ENCODE measurements at regions not wholly inside any gene's neighbourhood (a gene's known extent, or its start where the extent isn't known, plus 50 kb on each side); places are given as distances from the start of the nearest gene placed in this dataset.

DNA sequence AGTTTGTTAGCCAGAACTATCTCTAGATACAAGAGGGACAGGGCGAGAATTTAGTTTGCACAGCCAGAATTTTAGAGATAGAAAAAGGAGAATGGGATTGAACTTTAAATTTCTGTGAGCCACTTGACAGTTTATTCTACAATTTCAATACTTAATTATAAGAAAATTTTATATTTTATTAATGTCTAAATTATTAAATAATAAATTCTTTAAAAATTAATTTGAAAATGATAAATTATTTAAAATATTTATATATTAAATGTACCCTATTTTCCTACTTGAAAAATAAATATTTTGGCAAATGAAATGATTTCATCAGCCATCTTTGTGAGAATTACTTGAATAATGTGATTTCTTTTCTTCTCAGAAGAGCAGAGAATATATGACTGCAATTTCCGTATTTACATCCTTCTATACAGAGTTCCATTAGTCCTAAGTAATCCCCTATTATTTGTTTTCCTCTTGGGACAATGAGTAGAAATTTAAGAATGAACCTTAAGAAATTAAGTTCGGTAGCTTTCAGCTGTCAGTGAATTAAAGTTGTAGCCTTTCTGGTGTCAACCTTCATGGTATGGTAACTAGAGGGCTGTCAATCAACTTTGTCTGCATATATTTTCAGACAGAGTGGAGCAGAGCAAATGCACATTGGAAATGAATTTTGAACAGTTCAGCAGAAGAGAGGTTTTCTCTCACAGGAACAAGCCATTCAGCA is 763.9 kb downstream of the PCDH18 start:
- Histone ChIP-seq H3K27ac (ENCODE audit: low read length) (no peak overlapping the region), H4K20me1 (ENCODE audit: insufficient read depth, low read depth, low read length) (no peaks in the 10 kb centered on the region), H3K4me1 (ENCODE audit: low read length) (no peaks in the 10 kb centered on the region), H3K4me2 (ENCODE audit: low read depth, low read length, poor library complexity, severe bottlenecking) (no peak overlapping the region), H3K9ac (ENCODE audit: low read length) (no peak overlapping the region), H3K27me3 (ENCODE audit: low read length) (no peaks in the 10 kb centered on the region), H2AFZ (ENCODE audit: low read length) (no peak overlapping the region), H3K9me3 (ENCODE audit: low read length) (0 out of 2 replicates have a peak, but pooled peaks cover 3% of the 10 kb centered on the region), H3K4me3 (ENCODE audit: low read length) (no peak overlapping the region), H3K9me2 (replicated peaks; ENCODE audit: insufficient read depth, low read length) (no peaks in the 10 kb centered on the region), H3K36me3 (ENCODE audit: insufficient read depth, low read length) (no peaks in the 10 kb centered on the region), H3K79me2 (ENCODE audit: low read length) (no peaks in the 10 kb centered on the region)
- DNase-seq, result no peak

- H3K4me2 ChIP-seq (ENCODE audit: low read depth, low read length, poor library complexity, severe bottlenecking), result no peak overlapping the region
- H4K20me1 ChIP-seq (ENCODE audit: insufficient read depth, low read depth, low read length), result no peaks in the 10 kb centered on the region
- H3K79me2 ChIP-seq (ENCODE audit: low read length), result no peaks in the 10 kb centered on the region
- no peak overlapping the region for H3K27ac ChIP-seq (ENCODE audit: low read length)
- no peak overlapping the region for H2AFZ ChIP-seq (ENCODE audit: low read length)
- no peak overlapping the region for H3K4me3 ChIP-seq (ENCODE audit: low read length)
- H3K9ac ChIP-seq (ENCODE audit: low read length), result no peak overlapping the region
- peaks cover 7% of the 10 kb centered on the region; the same call in 1 of the 2 replicates for H3K9me3 ChIP-seq (ENCODE audit: low read length)
- no peaks in the 10 kb centered on the region for H3K4me1 ChIP-seq (ENCODE audit: low read length)
- no peaks in the 10 kb centered on the region for H3K27me3 ChIP-seq (ENCODE audit: low read length)
- DNase-seq, result no peak
- no peaks in the 10 kb centered on the region for H3K36me3 ChIP-seq (ENCODE audit: insufficient read depth, low read length)
- no peaks in the 10 kb centered on the region for H3K9me2 ChIP-seq (replicated peaks; ENCODE audit: insufficient read depth, low read length)
These were observed 768.4 kb downstream of the PCDH18 start for GRCh38 chr4:136763919-136764318.

DNA sequence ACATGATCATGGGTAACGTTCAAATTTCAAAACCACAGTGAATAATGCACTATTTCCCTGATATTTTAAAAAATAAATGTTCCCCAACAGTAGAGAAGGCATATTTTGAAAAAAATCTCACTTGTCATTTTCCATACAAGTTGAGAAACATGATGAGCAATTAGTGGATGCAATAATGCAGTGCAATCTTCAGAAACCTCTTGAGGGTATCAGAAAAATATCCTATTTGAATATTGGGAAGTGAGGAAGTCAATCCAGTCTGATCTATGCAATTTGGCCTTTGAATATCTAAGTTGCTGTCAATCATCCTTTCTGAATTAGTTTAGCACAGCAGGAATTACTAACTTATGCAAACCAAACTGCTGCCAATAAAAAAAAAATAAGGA is 776.8 kb downstream of the PCDH18 start:
- no peak for DNase-seq
- Histone ChIP-seq H3K4me1 (ENCODE audit: low read length) (no peaks in the 10 kb centered on the region), H3K4me2 (ENCODE audit: low read depth, low read length, poor library complexity, severe bottlenecking) (no peak overlapping the region), H3K4me3 (ENCODE audit: low read length) (no peak overlapping the region), H3K9me2 (replicated peaks; ENCODE audit: insufficient read depth, low read length) (no peaks in the 10 kb centered on the region), H3K27me3 (ENCODE audit: low read length) (no peaks in the 10 kb centered on the region), H4K20me1 (ENCODE audit: insufficient read depth, low read depth, low read length) (no peaks in the 10 kb centered on the region), H2AFZ (ENCODE audit: low read length) (no peak overlapping the region), H3K79me2 (ENCODE audit: low read length) (no peaks in the 10 kb centered on the region), H3K36me3 (ENCODE audit: insufficient read depth, low read length) (no peaks in the 10 kb centered on the region), H3K27ac (ENCODE audit: low read length) (no peak overlapping the region), H3K9ac (ENCODE audit: low read length) (no peak overlapping the region), H3K9me3 (ENCODE audit: low read length) (peaks cover 5% of the 10 kb centered on the region)

- H3K9ac ChIP-seq (ENCODE audit: low read length), result no peak overlapping the region
- no peaks in the 10 kb centered on the region for H3K9me2 ChIP-seq (replicated peaks; ENCODE audit: insufficient read depth, low read length)
- H3K4me3 ChIP-seq (ENCODE audit: low read length), result no peak overlapping the region
- no peaks in the 10 kb centered on the region for H3K79me2 ChIP-seq (ENCODE audit: low read length)
- H3K4me2 ChIP-seq (ENCODE audit: low read depth, low read length, poor library complexity, severe bottlenecking), result no peak overlapping the region
- H4K20me1 ChIP-seq (ENCODE audit: insufficient read depth, low read depth, low read length), result no peaks in the 10 kb centered on the region
- H2AFZ ChIP-seq (ENCODE audit: low read length), result no peak overlapping the region
- no peak for DNase-seq
- peaks cover 5% of the 10 kb centered on the region for H3K9me3 ChIP-seq (ENCODE audit: low read length)
- H3K4me1 ChIP-seq (ENCODE audit: low read length), result no peaks in the 10 kb centered on the region
- no peaks in the 10 kb centered on the region for H3K36me3 ChIP-seq (ENCODE audit: insufficient read depth, low read length)
- H3K27me3 ChIP-seq (ENCODE audit: low read length), result no peaks in the 10 kb centered on the region
- H3K27ac ChIP-seq (ENCODE audit: low read length), result no peak overlapping the region
These were observed 777.3 kb downstream of the PCDH18 start for GRCh38 chr4:136754810-136755530.

GRCh38 chr4:136751556-136751955 is 780.7 kb downstream of the PCDH18 start:
- Histone ChIP-seq H3K9me3 (ENCODE audit: low read length) (peaks cover 7% of the 10 kb centered on the region), H4K20me1 (ENCODE audit: insufficient read depth, low read depth, low read length) (no peaks in the 10 kb centered on the region), H3K9me2 (replicated peaks; ENCODE audit: insufficient read depth, low read length) (no peaks in the 10 kb centered on the region), H2AFZ (ENCODE audit: low read length) (no peak overlapping the region; the same call in 1 of the 2 replicates), H3K9ac (ENCODE audit: low read length) (no peak overlapping the region), H3K4me2 (ENCODE audit: low read depth, low read length, poor library complexity, severe bottlenecking) (no peak overlapping the region), H3K4me1 (ENCODE audit: low read length) (no peaks in the 10 kb centered on the region), H3K79me2 (ENCODE audit: low read length) (no peaks in the 10 kb centered on the region), H3K27ac (ENCODE audit: low read length) (no peak overlapping the region), H3K4me3 (ENCODE audit: low read length) (no peak overlapping the region), H3K27me3 (ENCODE audit: low read length) (no peaks in the 10 kb centered on the region), H3K36me3 (ENCODE audit: insufficient read depth, low read length) (no peaks in the 10 kb centered on the region)
- no peak for DNase-seq

DNA sequence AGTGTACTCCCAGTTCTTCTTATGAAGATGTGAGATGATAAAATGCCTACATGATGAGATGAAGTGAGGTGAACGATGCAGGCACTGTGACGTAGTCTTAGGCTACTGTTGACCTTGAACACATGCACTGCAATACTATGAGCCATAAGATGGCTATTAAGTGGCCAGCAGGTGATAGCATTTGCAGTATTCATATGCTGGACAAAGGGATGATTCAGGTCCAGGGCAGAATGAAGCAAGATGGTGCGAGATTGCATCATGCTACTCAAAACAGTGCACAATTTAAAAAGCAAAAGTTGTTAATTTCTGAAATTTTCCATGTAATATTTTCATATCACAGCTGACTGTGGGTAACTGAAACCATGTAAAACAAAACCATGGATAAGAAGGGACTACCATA is 781.4 kb downstream of the PCDH18 start:
- no peak overlapping the region for H3K27ac ChIP-seq (ENCODE audit: low read length)

DNA sequence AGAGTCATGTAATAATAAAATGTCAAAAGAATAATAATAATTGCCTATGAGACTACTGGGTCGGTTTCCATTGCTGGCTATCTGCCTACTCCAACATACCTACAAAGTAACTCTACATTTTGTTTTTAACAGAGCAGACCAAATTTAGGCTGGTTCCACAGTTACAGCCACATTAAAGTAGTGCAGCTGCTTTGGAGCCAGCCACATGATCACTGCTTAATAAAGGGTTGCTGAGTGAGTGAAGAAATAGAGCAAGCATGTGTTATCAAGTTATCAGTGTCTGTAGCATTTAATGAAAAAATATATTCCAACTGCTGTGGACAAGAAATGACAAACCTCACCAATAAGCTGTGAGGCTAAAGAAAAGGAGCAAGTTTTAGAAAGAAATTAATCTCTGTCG is 782.3 kb downstream of the PCDH18 start:
- DNase-seq, result no peak
- peaks cover 11% of the 10 kb centered on the region for H3K9me3 ChIP-seq (ENCODE audit: low read length)
- no peak overlapping the region for H3K9ac ChIP-seq (ENCODE audit: low read length)
- H3K27me3 ChIP-seq (ENCODE audit: low read length), result no peaks in the 10 kb centered on the region
- no peaks in the 10 kb centered on the region for H3K79me2 ChIP-seq (ENCODE audit: low read length)
- no peak overlapping the region for H3K27ac ChIP-seq (ENCODE audit: low read length)
- no peak overlapping the region for H3K4me3 ChIP-seq (ENCODE audit: low read length)
- H3K9me2 ChIP-seq (replicated peaks; ENCODE audit: insufficient read depth, low read length), result no peaks in the 10 kb centered on the region
- no peaks in the 10 kb centered on the region for H3K36me3 ChIP-seq (ENCODE audit: insufficient read depth, low read length)
- no peaks in the 10 kb centered on the region for H4K20me1 ChIP-seq (ENCODE audit: insufficient read depth, low read depth, low read length)
- no peak overlapping the region for H3K4me2 ChIP-seq (ENCODE audit: low read depth, low read length, poor library complexity, severe bottlenecking)
- H2AFZ ChIP-seq (ENCODE audit: low read length), result no peak overlapping the region
- no peaks in the 10 kb centered on the region for H3K4me1 ChIP-seq (ENCODE audit: low read length)

More for the DNA sequence above, 781.4 kb downstream of the PCDH18 start:
- no peaks in the 10 kb centered on the region for H3K79me2 ChIP-seq (ENCODE audit: low read length)
- peaks cover 7% of the 10 kb centered on the region for H3K9me3 ChIP-seq (ENCODE audit: low read length)
- no peak for DNase-seq
- no peak overlapping the region for H3K4me3 ChIP-seq (ENCODE audit: low read length)
- no peaks in the 10 kb centered on the region for H3K27me3 ChIP-seq (ENCODE audit: low read length)
- H4K20me1 ChIP-seq (ENCODE audit: insufficient read depth, low read depth, low read length), result no peaks in the 10 kb centered on the region
- H3K4me1 ChIP-seq (ENCODE audit: low read length), result no peaks in the 10 kb centered on the region
- no peaks in the 10 kb centered on the region for H3K9me2 ChIP-seq (replicated peaks; ENCODE audit: insufficient read depth, low read length)
- no peak overlapping the region for H2AFZ ChIP-seq (ENCODE audit: low read length)
- no peak overlapping the region for H3K4me2 ChIP-seq (ENCODE audit: low read depth, low read length, poor library complexity, severe bottlenecking)
- H3K36me3 ChIP-seq (ENCODE audit: insufficient read depth, low read length), result no peaks in the 10 kb centered on the region
- no peak overlapping the region for H3K9ac ChIP-seq (ENCODE audit: low read length)

DNA sequence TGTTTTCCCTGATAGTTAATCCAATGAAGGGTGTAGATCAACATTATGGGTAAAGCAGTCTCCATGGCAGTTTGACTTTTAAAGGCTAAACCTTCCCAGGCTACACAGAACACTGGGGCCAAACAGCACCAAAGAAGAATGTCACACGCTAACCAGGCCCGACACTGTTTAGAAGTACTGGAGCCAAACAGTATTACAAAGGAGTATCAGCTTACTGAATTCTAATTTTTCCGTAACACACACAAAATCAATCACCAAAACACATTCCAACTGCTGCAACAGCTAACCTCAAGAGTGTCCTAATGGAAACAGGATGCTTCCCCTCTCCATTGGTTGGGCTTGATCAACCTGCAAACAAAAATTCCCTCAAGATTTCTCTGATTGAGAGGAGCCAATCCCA is 783.5 kb downstream of the PCDH18 start:
- Histone ChIP-seq H4K20me1 (ENCODE audit: insufficient read depth, low read depth, low read length) (no peaks in the 10 kb centered on the region), H2AFZ (ENCODE audit: low read length) (no peak overlapping the region)
- DNase-seq, result no peak

More for the DNA sequence above, 783.5 kb downstream of the PCDH18 start:
- Histone ChIP-seq H3K9me3 (ENCODE audit: low read length) (peaks cover 11% of the 10 kb centered on the region), H3K9me2 (replicated peaks; ENCODE audit: insufficient read depth, low read length) (no peaks in the 10 kb centered on the region), H3K36me3 (ENCODE audit: insufficient read depth, low read length) (no peaks in the 10 kb centered on the region), H3K4me3 (ENCODE audit: low read length) (no peak overlapping the region), H3K4me2 (ENCODE audit: low read depth, low read length, poor library complexity, severe bottlenecking) (no peak overlapping the region), H3K4me1 (ENCODE audit: low read length) (no peaks in the 10 kb centered on the region), H3K9ac (ENCODE audit: low read length) (no peak overlapping the region), H3K79me2 (ENCODE audit: low read length) (no peaks in the 10 kb centered on the region), H3K27ac (ENCODE audit: low read length) (no peak overlapping the region), H3K27me3 (ENCODE audit: low read length) (no peaks in the 10 kb centered on the region)
